ENCODE measurements at regions not wholly inside any gene's neighbourhood (a gene's known extent, or its start where the extent isn't known, plus 50 kb on each side); places are given as distances from the start of the nearest gene placed in this dataset.

DNA sequence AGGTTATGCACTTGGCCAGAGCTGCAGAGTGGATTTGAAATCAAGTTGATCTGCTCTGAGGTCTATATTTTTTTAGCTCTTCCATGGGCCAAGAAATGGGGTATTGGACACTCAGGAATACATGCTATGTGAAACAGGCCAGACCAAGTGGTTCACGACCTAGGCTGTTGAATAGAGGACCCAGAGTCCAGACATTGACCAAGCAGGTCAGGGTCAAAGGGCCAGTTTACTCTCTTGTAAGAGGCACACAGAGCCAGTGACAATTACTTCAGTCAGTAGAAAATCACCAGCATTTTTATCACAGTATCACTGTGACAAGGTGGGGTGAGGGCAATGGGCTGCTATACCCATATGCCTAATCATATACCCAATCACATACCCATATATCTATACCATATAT lies 320.6 kb upstream of the RORA start (continued):
- TF ChIP-seq, protein P1, sequence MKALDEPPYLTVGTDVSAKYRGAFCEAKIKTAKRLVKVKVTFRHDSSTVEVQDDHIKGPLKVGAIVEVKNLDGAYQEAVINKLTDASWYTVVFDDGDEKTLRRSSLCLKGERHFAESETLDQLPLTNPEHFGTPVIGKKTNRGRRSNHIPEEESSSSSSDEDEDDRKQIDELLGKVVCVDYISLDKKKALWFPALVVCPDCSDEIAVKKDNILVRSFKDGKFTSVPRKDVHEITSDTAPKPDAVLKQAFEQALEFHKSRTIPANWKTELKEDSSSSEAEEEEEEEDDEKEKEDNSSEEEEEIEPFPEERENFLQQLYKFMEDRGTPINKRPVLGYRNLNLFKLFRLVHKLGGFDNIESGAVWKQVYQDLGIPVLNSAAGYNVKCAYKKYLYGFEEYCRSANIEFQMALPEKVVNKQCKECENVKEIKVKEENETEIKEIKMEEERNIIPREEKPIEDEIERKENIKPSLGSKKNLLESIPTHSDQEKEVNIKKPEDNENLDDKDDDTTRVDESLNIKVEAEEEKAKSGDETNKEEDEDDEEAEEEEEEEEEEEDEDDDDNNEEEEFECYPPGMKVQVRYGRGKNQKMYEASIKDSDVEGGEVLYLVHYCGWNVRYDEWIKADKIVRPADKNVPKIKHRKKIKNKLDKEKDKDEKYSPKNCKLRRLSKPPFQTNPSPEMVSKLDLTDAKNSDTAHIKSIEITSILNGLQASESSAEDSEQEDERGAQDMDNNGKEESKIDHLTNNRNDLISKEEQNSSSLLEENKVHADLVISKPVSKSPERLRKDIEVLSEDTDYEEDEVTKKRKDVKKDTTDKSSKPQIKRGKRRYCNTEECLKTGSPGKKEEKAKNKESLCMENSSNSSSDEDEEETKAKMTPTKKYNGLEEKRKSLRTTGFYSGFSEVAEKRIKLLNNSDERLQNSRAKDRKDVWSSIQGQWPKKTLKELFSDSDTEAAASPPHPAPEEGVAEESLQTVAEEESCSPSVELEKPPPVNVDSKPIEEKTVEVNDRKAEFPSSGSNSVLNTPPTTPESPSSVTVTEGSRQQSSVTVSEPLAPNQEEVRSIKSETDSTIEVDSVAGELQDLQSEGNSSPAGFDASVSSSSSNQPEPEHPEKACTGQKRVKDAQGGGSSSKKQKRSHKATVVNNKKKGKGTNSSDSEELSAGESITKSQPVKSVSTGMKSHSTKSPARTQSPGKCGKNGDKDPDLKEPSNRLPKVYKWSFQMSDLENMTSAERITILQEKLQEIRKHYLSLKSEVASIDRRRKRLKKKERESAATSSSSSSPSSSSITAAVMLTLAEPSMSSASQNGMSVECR (CRISPR knock-in tag; IDR thresholded peaks at IDR 0.05; ENCODE audit: borderline replicate concordance), result no peak
- TF ChIP-seq CREM (CRISPR knock-in tag; IDR thresholded peaks at IDR 0.05) (no peak), FOXP1 (CRISPR knock-in tag; IDR thresholded peaks at IDR 0.05; ENCODE audit: borderline replicate concordance) (no peak), MXD4 (CRISPR knock-in tag; IDR thresholded peaks at IDR 0.05; ENCODE audit: borderline replicate concordance) (no peak)

DNA sequence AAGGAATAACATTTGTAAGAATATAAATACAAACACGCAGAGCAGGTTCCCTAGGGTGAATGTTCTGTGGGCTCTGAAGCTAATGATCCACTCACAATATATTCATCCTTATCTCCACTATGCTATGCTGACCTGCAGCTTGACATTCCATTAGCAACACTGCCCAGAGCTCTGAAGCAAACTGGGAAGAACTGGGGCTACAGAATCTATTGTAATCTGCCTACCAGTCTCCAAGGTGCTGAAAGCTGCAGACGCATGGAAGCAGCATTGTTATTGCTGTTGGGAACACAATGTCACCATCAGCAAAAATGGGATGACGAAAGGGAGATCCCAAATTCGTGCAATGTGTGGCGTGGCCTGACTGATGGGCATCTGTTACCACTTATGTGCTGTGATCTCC lies 316.7 kb upstream of the RORA start:
- no peak overlapping the region for H3K27ac Mint-ChIP-seq
- ATAC-seq (no peak), DNase-seq (ENCODE audit: low spot score) (no peak)
- 0 out of 2 replicates have a peak, but pooled peaks cover 4% of the 10 kb centered on the region for H3K9me3 Mint-ChIP-seq
- H3K4me1 Mint-ChIP-seq, result no peaks in the 10 kb centered on the region
- H3K4me3 Mint-ChIP-seq, result no peak overlapping the region
- H3K36me3 Mint-ChIP-seq, result no peaks in the 10 kb centered on the region
- ChIA-PET POLR2A (no interaction called here), CTCF (interaction anchor here (1.1 kb wide), 1 partner anchor 288 kb away, joined by 5 read pairs; no protein-coding TSS in a partner anchor)
- H3K27me3 Mint-ChIP-seq (ENCODE audit: low read depth), result no peaks in the 10 kb centered on the region
- no peak for TF ChIP-seq ZNF416 (CRISPR knock-in tag; IDR thresholded peaks at IDR 0.05)
- TF ChIP-seq, protein P2, sequence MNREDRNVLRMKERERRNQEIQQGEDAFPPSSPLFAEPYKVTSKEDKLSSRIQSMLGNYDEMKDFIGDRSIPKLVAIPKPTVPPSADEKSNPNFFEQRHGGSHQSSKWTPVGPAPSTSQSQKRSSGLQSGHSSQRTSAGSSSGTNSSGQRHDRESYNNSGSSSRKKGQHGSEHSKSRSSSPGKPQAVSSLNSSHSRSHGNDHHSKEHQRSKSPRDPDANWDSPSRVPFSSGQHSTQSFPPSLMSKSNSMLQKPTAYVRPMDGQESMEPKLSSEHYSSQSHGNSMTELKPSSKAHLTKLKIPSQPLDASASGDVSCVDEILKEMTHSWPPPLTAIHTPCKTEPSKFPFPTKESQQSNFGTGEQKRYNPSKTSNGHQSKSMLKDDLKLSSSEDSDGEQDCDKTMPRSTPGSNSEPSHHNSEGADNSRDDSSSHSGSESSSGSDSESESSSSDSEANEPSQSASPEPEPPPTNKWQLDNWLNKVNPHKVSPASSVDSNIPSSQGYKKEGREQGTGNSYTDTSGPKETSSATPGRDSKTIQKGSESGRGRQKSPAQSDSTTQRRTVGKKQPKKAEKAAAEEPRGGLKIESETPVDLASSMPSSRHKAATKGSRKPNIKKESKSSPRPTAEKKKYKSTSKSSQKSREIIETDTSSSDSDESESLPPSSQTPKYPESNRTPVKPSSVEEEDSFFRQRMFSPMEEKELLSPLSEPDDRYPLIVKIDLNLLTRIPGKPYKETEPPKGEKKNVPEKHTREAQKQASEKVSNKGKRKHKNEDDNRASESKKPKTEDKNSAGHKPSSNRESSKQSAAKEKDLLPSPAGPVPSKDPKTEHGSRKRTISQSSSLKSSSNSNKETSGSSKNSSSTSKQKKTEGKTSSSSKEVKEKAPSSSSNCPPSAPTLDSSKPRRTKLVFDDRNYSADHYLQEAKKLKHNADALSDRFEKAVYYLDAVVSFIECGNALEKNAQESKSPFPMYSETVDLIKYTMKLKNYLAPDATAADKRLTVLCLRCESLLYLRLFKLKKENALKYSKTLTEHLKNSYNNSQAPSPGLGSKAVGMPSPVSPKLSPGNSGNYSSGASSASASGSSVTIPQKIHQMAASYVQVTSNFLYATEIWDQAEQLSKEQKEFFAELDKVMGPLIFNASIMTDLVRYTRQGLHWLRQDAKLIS (CRISPR knock-in tag; IDR thresholded peaks at IDR 0.05; ENCODE audit: borderline replicate concordance), result no peak
- no peak for TF ChIP-seq ATF1 (CRISPR knock-in tag; IDR thresholded peaks at IDR 0.05)
- no peak for TF ChIP-seq GRHL2 (CRISPR knock-in tag; IDR thresholded peaks at IDR 0.05; ENCODE audit: insufficient replicate concordance, severe bottlenecking)
- TF ChIP-seq, protein P3, sequence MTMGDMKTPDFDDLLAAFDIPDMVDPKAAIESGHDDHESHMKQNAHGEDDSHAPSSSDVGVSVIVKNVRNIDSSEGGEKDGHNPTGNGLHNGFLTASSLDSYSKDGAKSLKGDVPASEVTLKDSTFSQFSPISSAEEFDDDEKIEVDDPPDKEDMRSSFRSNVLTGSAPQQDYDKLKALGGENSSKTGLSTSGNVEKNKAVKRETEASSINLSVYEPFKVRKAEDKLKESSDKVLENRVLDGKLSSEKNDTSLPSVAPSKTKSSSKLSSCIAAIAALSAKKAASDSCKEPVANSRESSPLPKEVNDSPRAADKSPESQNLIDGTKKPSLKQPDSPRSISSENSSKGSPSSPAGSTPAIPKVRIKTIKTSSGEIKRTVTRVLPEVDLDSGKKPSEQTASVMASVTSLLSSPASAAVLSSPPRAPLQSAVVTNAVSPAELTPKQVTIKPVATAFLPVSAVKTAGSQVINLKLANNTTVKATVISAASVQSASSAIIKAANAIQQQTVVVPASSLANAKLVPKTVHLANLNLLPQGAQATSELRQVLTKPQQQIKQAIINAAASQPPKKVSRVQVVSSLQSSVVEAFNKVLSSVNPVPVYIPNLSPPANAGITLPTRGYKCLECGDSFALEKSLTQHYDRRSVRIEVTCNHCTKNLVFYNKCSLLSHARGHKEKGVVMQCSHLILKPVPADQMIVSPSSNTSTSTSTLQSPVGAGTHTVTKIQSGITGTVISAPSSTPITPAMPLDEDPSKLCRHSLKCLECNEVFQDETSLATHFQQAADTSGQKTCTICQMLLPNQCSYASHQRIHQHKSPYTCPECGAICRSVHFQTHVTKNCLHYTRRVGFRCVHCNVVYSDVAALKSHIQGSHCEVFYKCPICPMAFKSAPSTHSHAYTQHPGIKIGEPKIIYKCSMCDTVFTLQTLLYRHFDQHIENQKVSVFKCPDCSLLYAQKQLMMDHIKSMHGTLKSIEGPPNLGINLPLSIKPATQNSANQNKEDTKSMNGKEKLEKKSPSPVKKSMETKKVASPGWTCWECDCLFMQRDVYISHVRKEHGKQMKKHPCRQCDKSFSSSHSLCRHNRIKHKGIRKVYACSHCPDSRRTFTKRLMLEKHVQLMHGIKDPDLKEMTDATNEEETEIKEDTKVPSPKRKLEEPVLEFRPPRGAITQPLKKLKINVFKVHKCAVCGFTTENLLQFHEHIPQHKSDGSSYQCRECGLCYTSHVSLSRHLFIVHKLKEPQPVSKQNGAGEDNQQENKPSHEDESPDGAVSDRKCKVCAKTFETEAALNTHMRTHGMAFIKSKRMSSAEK (CRISPR knock-in tag; IDR thresholded peaks at IDR 0.05; ENCODE audit: borderline replicate concordance), result no peak
- no peak for TF ChIP-seq GTF2I (CRISPR knock-in tag; conservative IDR thresholded peaks at IDR 0.05)
- no peak for TF ChIP-seq CREB1 (CRISPR knock-in tag; IDR thresholded peaks at IDR 0.05)
- no peak for TF ChIP-seq TP53 (CRISPR knock-in tag; IDR thresholded peaks at IDR 0.05)
- TF ChIP-seq, protein P4, sequence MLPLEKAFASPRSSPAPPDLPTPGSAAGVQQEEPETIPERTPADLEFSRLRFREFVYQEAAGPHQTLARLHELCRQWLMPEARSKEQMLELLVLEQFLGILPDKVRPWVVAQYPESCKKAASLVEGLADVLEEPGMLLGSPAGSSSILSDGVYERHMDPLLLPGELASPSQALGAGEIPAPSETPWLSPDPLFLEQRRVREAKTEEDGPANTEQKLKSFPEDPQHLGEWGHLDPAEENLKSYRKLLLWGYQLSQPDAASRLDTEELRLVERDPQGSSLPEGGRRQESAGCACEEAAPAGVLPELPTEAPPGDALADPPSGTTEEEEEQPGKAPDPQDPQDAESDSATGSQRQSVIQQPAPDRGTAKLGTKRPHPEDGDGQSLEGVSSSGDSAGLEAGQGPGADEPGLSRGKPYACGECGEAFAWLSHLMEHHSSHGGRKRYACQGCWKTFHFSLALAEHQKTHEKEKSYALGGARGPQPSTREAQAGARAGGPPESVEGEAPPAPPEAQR (CRISPR knock-in tag; IDR thresholded peaks at IDR 0.05), result no peak
- TF ChIP-seq, protein P5, sequence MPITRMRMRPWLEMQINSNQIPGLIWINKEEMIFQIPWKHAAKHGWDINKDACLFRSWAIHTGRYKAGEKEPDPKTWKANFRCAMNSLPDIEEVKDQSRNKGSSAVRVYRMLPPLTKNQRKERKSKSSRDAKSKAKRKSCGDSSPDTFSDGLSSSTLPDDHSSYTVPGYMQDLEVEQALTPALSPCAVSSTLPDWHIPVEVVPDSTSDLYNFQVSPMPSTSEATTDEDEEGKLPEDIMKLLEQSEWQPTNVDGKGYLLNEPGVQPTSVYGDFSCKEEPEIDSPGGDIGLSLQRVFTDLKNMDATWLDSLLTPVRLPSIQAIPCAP (CRISPR knock-in tag; IDR thresholded peaks at IDR 0.05), result no peak
- TF ChIP-seq, protein P6, sequence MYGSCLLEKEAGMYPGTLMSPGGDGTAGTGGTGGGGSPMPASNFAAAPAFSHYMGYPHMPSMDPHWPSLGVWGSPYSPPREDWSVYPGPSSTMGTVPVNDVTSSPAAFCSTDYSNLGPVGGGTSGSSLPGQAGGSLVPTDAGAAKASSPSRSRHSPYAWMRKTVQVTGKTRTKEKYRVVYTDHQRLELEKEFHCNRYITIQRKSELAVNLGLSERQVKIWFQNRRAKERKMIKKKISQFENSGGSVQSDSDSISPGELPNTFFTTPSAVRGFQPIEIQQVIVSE (CRISPR knock-in tag; IDR thresholded peaks at IDR 0.05; ENCODE audit: borderline replicate concordance), result no peak
- TF ChIP-seq, protein P7, sequence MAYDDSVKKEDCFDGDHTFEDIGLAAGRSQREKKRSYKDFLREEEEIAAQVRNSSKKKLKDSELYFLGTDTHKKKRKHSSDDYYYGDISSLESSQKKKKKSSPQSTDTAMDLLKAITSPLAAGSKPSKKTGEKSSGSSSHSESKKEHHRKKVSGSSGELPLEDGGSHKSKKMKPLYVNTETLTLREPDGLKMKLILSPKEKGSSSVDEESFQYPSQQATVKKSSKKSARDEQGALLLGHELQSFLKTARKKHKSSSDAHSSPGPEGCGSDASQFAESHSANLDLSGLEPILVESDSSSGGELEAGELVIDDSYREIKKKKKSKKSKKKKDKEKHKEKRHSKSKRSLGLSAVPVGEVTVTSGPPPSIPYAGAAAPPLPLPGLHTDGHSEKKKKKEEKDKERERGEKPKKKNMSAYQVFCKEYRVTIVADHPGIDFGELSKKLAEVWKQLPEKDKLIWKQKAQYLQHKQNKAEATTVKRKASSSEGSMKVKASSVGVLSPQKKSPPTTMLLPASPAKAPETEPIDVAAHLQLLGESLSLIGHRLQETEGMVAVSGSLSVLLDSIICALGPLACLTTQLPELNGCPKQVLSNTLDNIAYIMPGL (CRISPR knock-in tag; IDR thresholded peaks at IDR 0.05), result no peak
- no peak for TF ChIP-seq ZNF121 (CRISPR knock-in tag; IDR thresholded peaks at IDR 0.05)

Measured in WTC11 (cell line).